ENCODE measurements at regions not wholly inside any gene's neighbourhood (a gene's known extent, or its start where the extent isn't known, plus 50 kb on each side); places are given as distances from the start of the nearest gene placed in this dataset.

DNA sequence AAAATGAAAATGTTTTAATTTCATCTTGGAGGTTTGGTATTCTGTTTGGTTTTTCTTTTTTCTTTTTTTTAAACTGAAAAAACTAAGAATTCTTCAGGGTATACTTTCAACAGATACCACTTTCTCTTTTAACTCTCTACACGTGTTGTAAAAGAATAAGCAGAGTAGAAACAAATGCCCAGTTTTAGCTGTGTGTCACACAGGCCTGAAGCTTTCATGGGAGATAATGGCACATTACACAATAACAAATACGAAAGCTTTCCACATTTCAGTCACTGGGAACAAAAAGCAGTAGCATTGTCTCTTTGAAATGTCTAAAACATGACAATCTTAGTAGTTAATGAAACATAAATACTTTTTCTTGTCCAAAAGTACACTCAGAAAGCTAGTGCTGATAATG, 818.5 kb downstream of the TBL1XR1 start:
- POLR2A ChIA-PET: no interaction called here
- peaks cover 82% of the 10 kb centered on the region for H3K9me3 ChIP-seq (ENCODE audit: low read length)
- TF ChIP-seq, protein P1, sequence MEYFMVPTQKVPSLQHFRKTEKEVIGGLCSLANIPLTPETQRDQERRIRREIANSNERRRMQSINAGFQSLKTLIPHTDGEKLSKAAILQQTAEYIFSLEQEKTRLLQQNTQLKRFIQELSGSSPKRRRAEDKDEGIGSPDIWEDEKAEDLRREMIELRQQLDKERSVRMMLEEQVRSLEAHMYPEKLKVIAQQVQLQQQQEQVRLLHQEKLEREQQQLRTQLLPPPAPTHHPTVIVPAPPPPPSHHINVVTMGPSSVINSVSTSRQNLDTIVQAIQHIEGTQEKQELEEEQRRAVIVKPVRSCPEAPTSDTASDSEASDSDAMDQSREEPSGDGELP (IDR thresholded peaks at IDR 0.05; ENCODE audit: borderline replicate concordance, low read depth): no peak
- TF ChIP-seq KAT7 (CRISPR knock-in tag; IDR thresholded peaks at IDR 0.05; ENCODE audit: borderline replicate concordance) (no peak), KDM1A (CRISPR knock-in tag; IDR thresholded peaks at IDR 0.05) (no peak), ZNF766 (CRISPR knock-in tag; IDR thresholded peaks at IDR 0.05; ENCODE audit: borderline replicate concordance) (no peak), PHF8 (CRISPR knock-in tag; IDR thresholded peaks at IDR 0.05) (no peak), LCORL (IDR thresholded peaks at IDR 0.05) (no peak), LCORL (CRISPR knock-in tag; IDR thresholded peaks at IDR 0.05) (no peak), NFE2 (CRISPR knock-in tag; IDR thresholded peaks at IDR 0.05) (no peak), CCDC6 (CRISPR knock-in tag; IDR thresholded peaks at IDR 0.05) (no peak)
- TF ChIP-seq, protein P2, sequence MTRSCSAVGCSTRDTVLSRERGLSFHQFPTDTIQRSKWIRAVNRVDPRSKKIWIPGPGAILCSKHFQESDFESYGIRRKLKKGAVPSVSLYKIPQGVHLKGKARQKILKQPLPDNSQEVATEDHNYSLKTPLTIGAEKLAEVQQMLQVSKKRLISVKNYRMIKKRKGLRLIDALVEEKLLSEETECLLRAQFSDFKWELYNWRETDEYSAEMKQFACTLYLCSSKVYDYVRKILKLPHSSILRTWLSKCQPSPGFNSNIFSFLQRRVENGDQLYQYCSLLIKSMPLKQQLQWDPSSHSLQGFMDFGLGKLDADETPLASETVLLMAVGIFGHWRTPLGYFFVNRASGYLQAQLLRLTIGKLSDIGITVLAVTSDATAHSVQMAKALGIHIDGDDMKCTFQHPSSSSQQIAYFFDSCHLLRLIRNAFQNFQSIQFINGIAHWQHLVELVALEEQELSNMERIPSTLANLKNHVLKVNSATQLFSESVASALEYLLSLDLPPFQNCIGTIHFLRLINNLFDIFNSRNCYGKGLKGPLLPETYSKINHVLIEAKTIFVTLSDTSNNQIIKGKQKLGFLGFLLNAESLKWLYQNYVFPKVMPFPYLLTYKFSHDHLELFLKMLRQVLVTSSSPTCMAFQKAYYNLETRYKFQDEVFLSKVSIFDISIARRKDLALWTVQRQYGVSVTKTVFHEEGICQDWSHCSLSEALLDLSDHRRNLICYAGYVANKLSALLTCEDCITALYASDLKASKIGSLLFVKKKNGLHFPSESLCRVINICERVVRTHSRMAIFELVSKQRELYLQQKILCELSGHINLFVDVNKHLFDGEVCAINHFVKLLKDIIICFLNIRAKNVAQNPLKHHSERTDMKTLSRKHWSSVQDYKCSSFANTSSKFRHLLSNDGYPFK (CRISPR knock-in tag; IDR thresholded peaks at IDR 0.05; ENCODE audit: borderline replicate concordance): no peak
- TF ChIP-seq, protein P3, sequence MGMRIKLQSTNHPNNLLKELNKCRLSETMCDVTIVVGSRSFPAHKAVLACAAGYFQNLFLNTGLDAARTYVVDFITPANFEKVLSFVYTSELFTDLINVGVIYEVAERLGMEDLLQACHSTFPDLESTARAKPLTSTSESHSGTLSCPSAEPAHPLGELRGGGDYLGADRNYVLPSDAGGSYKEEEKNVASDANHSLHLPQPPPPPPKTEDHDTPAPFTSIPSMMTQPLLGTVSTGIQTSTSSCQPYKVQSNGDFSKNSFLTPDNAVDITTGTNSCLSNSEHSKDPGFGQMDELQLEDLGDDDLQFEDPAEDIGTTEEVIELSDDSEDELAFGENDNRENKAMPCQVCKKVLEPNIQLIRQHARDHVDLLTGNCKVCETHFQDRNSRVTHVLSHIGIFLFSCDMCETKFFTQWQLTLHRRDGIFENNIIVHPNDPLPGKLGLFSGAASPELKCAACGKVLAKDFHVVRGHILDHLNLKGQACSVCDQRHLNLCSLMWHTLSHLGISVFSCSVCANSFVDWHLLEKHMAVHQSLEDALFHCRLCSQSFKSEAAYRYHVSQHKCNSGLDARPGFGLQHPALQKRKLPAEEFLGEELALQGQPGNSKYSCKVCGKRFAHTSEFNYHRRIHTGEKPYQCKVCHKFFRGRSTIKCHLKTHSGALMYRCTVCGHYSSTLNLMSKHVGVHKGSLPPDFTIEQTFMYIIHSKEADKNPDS (CRISPR knock-in tag; IDR thresholded peaks at IDR 0.05): no peak
- TF ChIP-seq, protein P4, sequence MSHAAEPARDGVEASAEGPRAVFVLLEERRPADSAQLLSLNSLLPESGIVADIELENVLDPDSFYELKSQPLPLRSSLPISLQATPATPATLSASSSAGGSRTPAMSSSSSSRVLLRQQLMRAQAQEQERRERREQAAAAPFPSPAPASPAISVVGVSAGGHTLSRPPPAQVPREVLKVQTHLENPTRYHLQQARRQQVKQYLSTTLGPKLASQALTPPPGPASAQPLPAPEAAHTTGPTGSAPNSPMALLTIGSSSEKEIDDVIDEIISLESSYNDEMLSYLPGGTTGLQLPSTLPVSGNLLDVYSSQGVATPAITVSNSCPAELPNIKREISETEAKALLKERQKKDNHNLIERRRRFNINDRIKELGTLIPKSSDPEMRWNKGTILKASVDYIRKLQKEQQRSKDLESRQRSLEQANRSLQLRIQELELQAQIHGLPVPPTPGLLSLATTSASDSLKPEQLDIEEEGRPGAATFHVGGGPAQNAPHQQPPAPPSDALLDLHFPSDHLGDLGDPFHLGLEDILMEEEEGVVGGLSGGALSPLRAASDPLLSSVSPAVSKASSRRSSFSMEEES (CRISPR knock-in tag; IDR thresholded peaks at IDR 0.05): no peak
- no peak overlapping the region for H3K4me2 ChIP-seq (ENCODE audit: low read depth, low read length)
- ATAC-seq (no peak), FAIRE-seq (no peak), DNase-seq (ENCODE audit: low spot score) (no peak)
- H2AFZ ChIP-seq (ENCODE audit: low read length): no peak overlapping the region
- BruUV-seq (replicated peaks): no TSS peak
- intact Hi-C loops (cut with micrococcal nuclease; ENCODE audit: unreplicated experiment): no loop called here
- H3K79me2 ChIP-seq (ENCODE audit: insufficient read depth, low read length): no peaks in the 10 kb centered on the region
- no peaks in the 10 kb centered on the region for H3K4me1 ChIP-seq (ENCODE audit: insufficient read depth, low read length)
- H3K4me3 ChIP-seq (replicated peaks in 1 of 3; ENCODE audit: insufficient read depth in 1 of 3, low read depth in 2 of 3, low read length in 3 of 3): no peak overlapping the region
- WGBS (ENCODE audit: low lambda C conversion rate): 2% methylated on average over 2 of the region's 2 CpGs
- in situ Hi-C loops (cut with HindIII; ENCODE audit: extremely low pct_ligation_motif_present, low pct_unique_long_range_greater_than_20kb): no loop called here
- no peaks in the 10 kb centered on the region for H4K20me1 ChIP-seq (ENCODE audit: insufficient read depth, low read length)
- H3K36me3 ChIP-seq (replicated peaks in 1 of 2; ENCODE audit: control insufficient read depth in 1 of 2, insufficient read depth in 2 of 2, low read length in 2 of 2): no peaks in the 10 kb centered on the region
- no peak overlapping the region for H3K9ac ChIP-seq (ENCODE audit: insufficient read depth, low read depth, low read length)
- no peaks in the 10 kb centered on the region for H3K27me3 ChIP-seq (ENCODE audit: control insufficient read depth in 1 of 2, insufficient read depth in 2 of 2, low read length in 2 of 2)
- no peak overlapping the region for H3K27ac ChIP-seq (ENCODE audit: extremely low read length, insufficient read depth, low read length)
- CTCF ChIA-PET (ENCODE audit: low intra/inter-chr PET ratio, low total read pairs): no interaction called here
